Fibroblast of skin of abdomen (primary cell): ENCODE measurements at regions not wholly inside any gene's neighbourhood (a gene's known extent, or its start where the extent isn't known, plus 50 kb on each side); places are given as distances from the start of the nearest gene placed in this dataset.
"Not testable (repeated sequence)": the region's sequence is repeated elsewhere in the genome, so short reads cannot be mapped to it uniquely, and the experiment has no call there.

Source experiments
- DNase-seq: peaks from one replicate; pipeline ENCODE4 v3.0.0-alpha.2; 2013

DNA sequence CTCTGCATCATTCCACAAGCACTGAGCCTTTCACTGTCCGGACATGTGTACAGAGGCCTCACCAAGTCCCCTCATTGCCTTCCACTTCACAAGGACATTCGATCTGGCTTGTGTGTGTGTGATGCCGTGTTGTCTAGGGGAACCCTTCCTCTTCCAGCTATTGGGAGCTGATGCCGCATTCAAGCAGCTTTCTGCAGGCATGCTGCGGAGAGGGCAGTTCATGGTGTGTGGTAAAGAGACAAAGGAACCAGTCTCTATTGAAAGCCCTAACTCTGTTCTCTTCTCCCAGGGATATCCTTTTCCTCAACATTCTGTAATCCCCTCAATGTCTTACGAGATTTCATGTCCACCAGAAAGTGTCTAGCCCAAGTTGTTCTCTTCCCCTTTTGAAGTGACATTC is 141.6 kb downstream of the ALOX5 start:
- no peak for DNase-seq

DNA sequence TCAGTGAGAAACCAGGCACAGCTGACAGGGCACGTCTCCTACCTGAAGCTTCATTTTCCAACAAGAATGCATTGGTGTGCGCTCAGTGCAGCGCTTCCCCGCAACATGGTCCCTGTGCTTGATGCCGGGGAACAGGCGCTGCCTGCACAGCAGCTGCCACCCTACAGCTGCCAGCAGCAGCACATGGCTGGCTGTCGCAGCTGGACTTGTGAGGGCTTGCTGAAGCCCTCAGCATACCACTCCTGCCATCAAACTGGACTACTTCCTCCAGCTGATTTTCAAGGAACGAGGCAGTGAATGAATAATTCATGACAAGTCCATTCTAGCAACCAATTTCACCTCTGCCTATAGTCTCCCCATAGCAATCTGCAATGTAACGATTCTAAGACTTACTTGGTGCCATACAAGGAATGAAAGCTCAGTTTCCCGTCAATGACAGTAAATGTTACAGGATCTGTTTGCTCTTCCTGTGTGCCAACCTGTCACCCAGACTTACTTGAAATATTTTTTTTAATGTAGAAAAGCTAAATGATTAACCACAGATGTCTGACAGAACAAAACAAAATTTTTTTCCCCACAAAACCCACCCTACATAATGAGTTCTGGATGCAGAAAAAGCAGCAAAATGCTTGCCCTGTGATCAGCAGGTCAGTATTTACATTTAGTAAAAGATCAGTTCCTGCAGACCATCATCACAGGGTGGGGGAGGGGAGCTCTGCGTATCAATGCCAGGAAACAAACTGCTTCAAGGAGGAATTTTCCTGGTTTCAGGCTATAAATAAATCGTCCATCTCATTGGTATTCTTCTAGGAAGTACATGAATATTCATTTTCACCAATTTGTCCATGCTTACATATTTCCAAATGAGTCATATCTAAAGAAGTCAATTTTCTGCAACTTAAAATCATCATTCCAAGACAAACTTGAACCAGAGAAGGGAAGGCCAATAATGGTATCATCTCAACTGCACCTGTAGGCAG is 140.6 kb downstream of the ALOX5 start:
- peak; percentile 18 for DNase-seq

- no peak for DNase-seq
Observed at GRCh38 chr10:45513551-45513950, 139.5 kb downstream of the ALOX5 start.

DNA sequence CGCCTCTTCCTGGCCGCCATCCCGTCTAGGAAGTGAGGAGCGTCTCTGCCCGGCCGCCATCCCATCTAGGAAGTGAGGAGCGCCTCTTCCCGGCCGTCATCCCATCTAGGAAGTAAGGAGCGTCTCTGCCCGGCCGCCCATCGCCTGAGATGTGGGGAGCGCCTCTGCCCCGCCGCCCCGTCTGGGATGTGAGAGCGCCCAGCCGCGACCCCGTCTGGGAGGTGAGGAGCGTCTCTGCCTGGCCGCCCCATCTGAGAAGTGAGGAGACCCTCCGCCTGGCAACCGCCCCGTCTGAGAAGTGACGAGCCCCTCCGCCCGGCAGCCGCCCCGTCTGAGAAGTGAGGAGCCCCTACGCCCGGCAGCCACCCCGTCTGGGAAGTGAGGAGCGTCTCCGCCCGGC is 137.9 kb downstream of the ALOX5 start:
- DNase-seq: not testable (repeated sequence)

DNA sequence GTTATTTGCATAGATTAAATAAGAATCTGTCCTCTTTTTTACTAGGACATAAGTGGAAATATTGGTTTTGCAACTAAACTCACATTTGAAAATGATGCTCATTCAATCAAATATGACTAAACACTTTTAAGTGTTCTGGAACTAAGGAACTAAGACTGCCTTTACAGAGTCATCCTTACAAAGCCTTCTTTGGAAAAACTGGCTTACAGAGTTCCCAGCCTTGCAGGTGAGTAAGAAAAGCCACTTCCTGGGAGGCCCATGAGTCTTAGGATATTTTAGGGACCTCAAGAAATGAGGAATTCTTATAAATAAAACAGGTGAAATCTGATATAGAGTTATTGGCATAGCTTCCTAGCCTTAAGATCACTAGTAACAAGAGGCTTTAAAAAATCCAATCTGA is 135.5 kb downstream of the ALOX5 start:
- DNase-seq: no peak

DNA sequence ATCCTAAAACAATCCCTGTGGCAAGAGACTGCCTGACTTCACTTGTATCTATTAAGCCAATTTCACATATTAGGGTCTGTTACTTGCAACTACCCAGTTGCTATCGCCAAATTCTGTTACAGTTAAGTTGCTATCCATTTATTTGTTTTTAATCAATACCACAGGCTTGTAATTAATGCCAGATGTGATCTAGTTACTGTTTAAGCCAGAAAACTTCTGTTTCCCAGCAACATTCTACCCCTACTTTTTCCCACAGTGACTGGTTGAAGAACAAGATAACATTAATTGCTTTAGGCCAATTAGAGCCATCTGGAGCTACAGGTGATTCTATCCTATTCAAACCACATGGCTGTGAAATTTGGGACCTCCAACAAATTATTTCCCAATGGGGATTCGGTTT is 131.3 kb downstream of the ALOX5 start:
- DNase-seq: no peak

- no peak for DNase-seq
Observed at GRCh38 chr10:45502458-45502857, 128.4 kb downstream of the ALOX5 start.

DNA sequence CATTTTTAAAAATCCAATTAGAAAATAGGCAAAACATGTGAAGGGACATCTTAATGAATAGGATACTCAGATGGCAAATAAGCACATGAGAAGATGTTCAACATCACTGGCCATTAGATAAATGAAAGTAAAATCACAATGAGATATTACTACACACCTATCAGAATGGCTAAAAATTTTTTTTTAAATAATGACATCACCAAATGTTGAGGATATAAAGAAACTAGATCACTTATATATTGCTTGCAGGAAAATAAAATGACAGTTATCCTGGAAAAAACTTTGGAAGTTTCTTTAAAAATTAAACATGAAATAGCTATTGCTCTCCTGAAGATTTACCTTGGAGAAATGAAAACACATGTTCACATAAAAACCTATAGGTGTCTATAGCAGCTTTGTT is 127.8 kb downstream of the ALOX5 start:
- no peak for DNase-seq

- no peak for DNase-seq
Observed at GRCh38 chr10:45500798-45501197, 126.8 kb downstream of the ALOX5 start.

DNA sequence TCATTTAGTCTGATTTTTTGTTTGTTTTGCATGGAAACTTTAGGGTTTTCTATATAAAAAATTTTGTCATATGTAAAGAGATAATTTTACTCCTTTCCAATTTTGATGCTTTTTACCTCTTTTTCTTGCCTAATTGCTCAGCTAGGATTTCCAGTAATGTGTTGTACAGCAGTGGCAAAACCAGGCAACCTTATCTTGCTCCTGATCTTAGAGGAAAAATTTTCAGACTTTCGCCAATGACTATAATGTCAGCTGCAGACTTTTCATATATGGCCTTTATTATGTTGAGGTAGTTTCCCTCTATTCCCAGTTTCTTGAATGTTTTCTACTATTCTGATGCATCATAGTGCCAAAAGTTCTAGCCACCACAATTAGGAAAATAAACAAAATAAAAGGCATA is 126.3 kb downstream of the ALOX5 start:
- no peak for DNase-seq

DNA sequence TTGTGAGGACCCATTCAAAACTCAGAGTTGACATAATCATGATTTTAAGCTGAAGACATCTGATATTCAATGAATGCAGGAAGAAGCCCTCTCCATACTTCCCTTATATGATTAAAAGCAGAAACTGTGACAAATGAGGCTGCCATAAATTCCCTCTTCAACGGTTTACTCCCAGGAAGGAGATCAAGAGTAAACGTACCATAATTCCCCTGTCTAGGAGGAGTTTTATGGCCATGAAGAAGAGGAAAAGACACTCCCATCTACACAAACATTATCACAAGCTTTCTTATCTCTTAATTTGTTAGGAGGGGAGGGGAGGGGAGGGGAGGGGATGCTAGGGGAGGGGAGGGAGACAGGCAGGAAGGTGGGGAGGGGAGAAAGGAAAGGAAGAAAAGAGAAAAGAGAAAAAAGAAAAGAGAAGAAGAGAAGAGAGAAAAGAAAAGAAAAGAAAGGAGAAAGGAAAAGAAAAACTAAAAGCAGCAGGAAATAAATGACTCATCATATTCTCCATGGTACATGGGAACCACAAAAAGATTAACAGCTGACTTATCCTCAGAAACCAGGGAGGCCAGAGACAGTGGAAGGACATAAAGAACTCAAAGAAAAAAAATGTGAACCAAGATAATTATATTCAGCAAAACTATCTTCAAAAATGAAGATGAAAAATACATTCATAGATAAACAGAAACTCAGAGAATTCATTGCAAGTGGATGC is 121.6 kb downstream of the ALOX5 start:
- no peak for DNase-seq
